ENCODE measurements at regions not wholly inside any gene's neighbourhood (a gene's known extent, or its start where the extent isn't known, plus 50 kb on each side); places are given as distances from the start of the nearest gene placed in this dataset.

DNA sequence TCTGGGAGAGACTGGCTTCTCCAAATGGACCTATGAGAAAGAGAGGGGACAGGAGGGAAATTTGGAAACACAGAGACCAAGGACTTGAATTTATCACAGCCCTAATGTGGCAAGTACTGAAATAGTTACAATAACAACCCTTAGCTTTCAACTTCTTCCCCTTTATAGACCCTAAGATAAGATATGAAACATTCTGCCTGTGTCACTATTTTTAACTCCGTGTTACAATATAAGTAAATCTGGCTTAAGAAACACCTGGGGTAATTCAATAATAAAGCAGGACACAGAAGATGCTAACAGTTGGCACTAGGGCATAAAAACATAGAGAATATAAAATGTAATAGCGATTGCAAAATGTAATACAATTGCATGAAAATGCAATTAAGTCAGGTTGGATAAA is 216.4 kb downstream of the NOVA1 start:
- H2AFZ ChIP-seq (replicated peaks; ENCODE audit: low read length, poor library complexity): no peak overlapping the region
- ChIA-PET POLR2A (ENCODE audit: unreplicated experiment) (no interaction called here), CTCF (interaction anchor here (0.7 kb wide), 1 partner anchor 435 kb away, joined by 3 read pairs; no protein-coding TSS in a partner anchor)
- H4K5ac ChIP-seq (ENCODE audit: low read depth, low read length): no peak overlapping the region
- H3K36me3 ChIP-seq (ENCODE audit: control insufficient read depth, insufficient read depth, low read length): no peaks in the 10 kb centered on the region
- no peak overlapping the region for H2BK15ac ChIP-seq (ENCODE audit: low read depth, low read length)
- no peaks in the 10 kb centered on the region for H3K27me3 ChIP-seq (ENCODE audit: control insufficient read depth, insufficient read depth, low read length)
- no peak overlapping the region for H2AK9ac ChIP-seq (replicated peaks; ENCODE audit: low read depth, low read length, poor library complexity)
- H3K9ac ChIP-seq (ENCODE audit: low read depth, low read length): no peak overlapping the region
- no peak overlapping the region for H2BK120ac ChIP-seq (ENCODE audit: low read depth, low read length)
- no peaks in the 10 kb centered on the region for H3K4me1 ChIP-seq (ENCODE audit: control insufficient read depth, insufficient read depth, low read length)
- H3K4ac ChIP-seq (ENCODE audit: low read depth, low read length): no peak overlapping the region
- H3K79me1 ChIP-seq (ENCODE audit: low read depth in 1 of 2, low read length in 2 of 2): no peaks in the 10 kb centered on the region
- TF ChIP-seq CEBPB (IDR thresholded peaks at IDR 0.05; ENCODE audit: low read depth, low read length): no peak
- TF ChIP-seq NFE2L2 (IDR thresholded peaks at IDR 0.05; ENCODE audit: low read depth, low read length): no peak
- TF ChIP-seq, protein P1, sequence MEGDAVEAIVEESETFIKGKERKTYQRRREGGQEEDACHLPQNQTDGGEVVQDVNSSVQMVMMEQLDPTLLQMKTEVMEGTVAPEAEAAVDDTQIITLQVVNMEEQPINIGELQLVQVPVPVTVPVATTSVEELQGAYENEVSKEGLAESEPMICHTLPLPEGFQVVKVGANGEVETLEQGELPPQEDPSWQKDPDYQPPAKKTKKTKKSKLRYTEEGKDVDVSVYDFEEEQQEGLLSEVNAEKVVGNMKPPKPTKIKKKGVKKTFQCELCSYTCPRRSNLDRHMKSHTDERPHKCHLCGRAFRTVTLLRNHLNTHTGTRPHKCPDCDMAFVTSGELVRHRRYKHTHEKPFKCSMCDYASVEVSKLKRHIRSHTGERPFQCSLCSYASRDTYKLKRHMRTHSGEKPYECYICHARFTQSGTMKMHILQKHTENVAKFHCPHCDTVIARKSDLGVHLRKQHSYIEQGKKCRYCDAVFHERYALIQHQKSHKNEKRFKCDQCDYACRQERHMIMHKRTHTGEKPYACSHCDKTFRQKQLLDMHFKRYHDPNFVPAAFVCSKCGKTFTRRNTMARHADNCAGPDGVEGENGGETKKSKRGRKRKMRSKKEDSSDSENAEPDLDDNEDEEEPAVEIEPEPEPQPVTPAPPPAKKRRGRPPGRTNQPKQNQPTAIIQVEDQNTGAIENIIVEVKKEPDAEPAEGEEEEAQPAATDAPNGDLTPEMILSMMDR (conservative IDR thresholded peaks at IDR 0.05; ENCODE audit: low read depth, low read length): no peak
- no peak for TF ChIP-seq CHD1 (IDR thresholded peaks at IDR 0.05; ENCODE audit: low read depth, low read length)
- no peak for TF ChIP-seq SMC3 (IDR thresholded peaks at IDR 0.05; ENCODE audit: low read depth, low read length)
- no peak for TF ChIP-seq MAFK (IDR thresholded peaks at IDR 0.05; ENCODE audit: low read depth, low read length)
- no peak for TF ChIP-seq RCOR1 (IDR thresholded peaks at IDR 0.05; ENCODE audit: insufficient replicate concordance, low read length)
- no peak for TF ChIP-seq MAZ (IDR thresholded peaks at IDR 0.05; ENCODE audit: borderline replicate concordance, low read depth, low read length)
- TF ChIP-seq, protein P2, sequence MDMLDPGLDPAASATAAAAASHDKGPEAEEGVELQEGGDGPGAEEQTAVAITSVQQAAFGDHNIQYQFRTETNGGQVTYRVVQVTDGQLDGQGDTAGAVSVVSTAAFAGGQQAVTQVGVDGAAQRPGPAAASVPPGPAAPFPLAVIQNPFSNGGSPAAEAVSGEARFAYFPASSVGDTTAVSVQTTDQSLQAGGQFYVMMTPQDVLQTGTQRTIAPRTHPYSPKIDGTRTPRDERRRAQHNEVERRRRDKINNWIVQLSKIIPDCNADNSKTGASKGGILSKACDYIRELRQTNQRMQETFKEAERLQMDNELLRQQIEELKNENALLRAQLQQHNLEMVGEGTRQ (IDR thresholded peaks at IDR 0.05; ENCODE audit: low read depth, low read length): no peak
- H4K20me1 ChIP-seq (ENCODE audit: insufficient read depth, low read length): no peaks in the 10 kb centered on the region
- H3K9me1 ChIP-seq (ENCODE audit: insufficient read depth, low read length): no peaks in the 10 kb centered on the region
- no peak overlapping the region for H4K8ac ChIP-seq (ENCODE audit: low read depth in 2 of 2, low read length in 2 of 2)
- H2AK5ac ChIP-seq (ENCODE audit: low read depth, low read length): no peak overlapping the region
- ATAC-seq (ENCODE audit: low read depth): no peak
- H3K56ac ChIP-seq (ENCODE audit: extremely low read depth, insufficient read depth, low read length): no peak overlapping the region
- no peak overlapping the region for H3K4me2 ChIP-seq (ENCODE audit: low read depth, low read length)
- no peak overlapping the region for H2BK5ac ChIP-seq (ENCODE audit: low read depth, low read length, poor library complexity, severe bottlenecking)
- H3K27ac ChIP-seq (ENCODE audit: insufficient read depth, low read length): no peak overlapping the region
- no peak overlapping the region for H3K14ac ChIP-seq (replicated peaks; ENCODE audit: low read depth, low read length)
- no peaks in the 10 kb centered on the region for H3K9me3 ChIP-seq (ENCODE audit: control insufficient read depth, insufficient read depth, low read length)
- in situ Hi-C loops (cut with MboI; ENCODE audit: low sequenced_read_pairs) (no loop called here), dilution Hi-C loops (cut with HindIII; ENCODE audit: low sequenced_read_pairs, unreplicated experiment) (no loop called here), intact Hi-C loops (cut with micrococcal nuclease) (no loop called here)
- no peak overlapping the region for H2BK20ac ChIP-seq (ENCODE audit: low read depth, low read length)
- no peak overlapping the region for H3K18ac ChIP-seq (ENCODE audit: low read depth, low read length)
- H3K4me3 ChIP-seq (ENCODE audit: insufficient read depth, low read depth, low read length): no peak overlapping the region
- no TSS peak for BruUV-seq (replicated peaks)
- H3K23ac ChIP-seq (ENCODE audit: low read depth, low read length): no peak overlapping the region
- no peak for DNase-seq
- no CpG with 5 or more reads among the region's 2 CpGs for WGBS, 2 experiments (ENCODE audit: extremely low coverage in 2 of 2, insufficient read length in 1 of 2)
- no peak overlapping the region for H4K91ac ChIP-seq (ENCODE audit: insufficient read depth, low read depth, low read length)
